H9 (cell line): ENCODE measurements at regions not wholly inside any gene's neighbourhood (a gene's known extent, or its start where the extent isn't known, plus 50 kb on each side); places are given as distances from the start of the nearest gene placed in this dataset.

Experiments
- DNase-seq: peaks from one replicate; pipeline ENCODE4 v3.0.0-alpha.2; 2017
- H2AFZ ChIP-seq: one replicate; pipeline ENCODE4 v1.6.1; 2013; ENCODE audit warnings: mild to moderate bottlenecking, low read length, control low read depth, moderate library complexity
- H2AK5ac ChIP-seq: 2 replicates; pipeline ENCODE4 v1.6.1; 2013; ENCODE audit warnings: low read length, control low read depth, mixed read lengths; ENCODE audit not compliant: insufficient read length
- H2BK120ac ChIP-seq: one replicate; pipeline ENCODE4 v1.6.1; 2013; ENCODE audit warnings: low read depth, mild to moderate bottlenecking, low read length, control low read depth, inconsistent platforms; ENCODE audit not compliant: poor library complexity, severe bottlenecking
- H2BK12ac ChIP-seq: 2 replicates; pipeline ENCODE4 v1.6.1; 2013; ENCODE audit warnings: low read length, control low read depth, mixed read lengths, low read depth; ENCODE audit not compliant: insufficient read length
- H2BK15ac ChIP-seq: 2 replicates; pipeline ENCODE4 v1.6.1; 2013; ENCODE audit warnings: low read depth, low read length, control low read depth
- H2BK20ac ChIP-seq: one replicate; pipeline ENCODE4 v1.6.1; 2013; ENCODE audit warnings: low read depth, mild to moderate bottlenecking, low read length, control low read depth, inconsistent platforms; ENCODE audit not compliant: poor library complexity, severe bottlenecking
- H2BK5ac ChIP-seq: 2 replicates; pipeline ENCODE4 v1.6.1; 2013; ENCODE audit warnings: low read length, control low read depth, mixed read lengths; ENCODE audit not compliant: insufficient read length
- H3K14ac ChIP-seq: 2 replicates; pipeline ENCODE4 v1.6.1; 2013; ENCODE audit warnings: low read length, control low read depth; ENCODE audit not compliant: insufficient read depth
- H3K18ac ChIP-seq: 2 replicates; pipeline ENCODE4 v1.6.1; 2013; ENCODE audit warnings: low read depth, mild to moderate bottlenecking, mixed read lengths, low read length, control low read depth; ENCODE audit not compliant: insufficient read length
- H3K23ac ChIP-seq: 2 replicates; pipeline ENCODE4 v1.6.1; 2013; ENCODE audit warnings: low read length, control low read depth, mixed read lengths, low read depth; ENCODE audit not compliant: insufficient read length
- H3K23me2 ChIP-seq: 2 replicates; pipeline ENCODE4 v1.6.1; 2013; ENCODE audit warnings: low read depth, mild to moderate bottlenecking, mixed read lengths, low read length, control low read depth; ENCODE audit not compliant: insufficient read length, poor library complexity, severe bottlenecking
- H3K27ac ChIP-seq: 2 replicates; pipeline ENCODE4 v1.5.1; 2013; ENCODE audit warnings: low read length, control low read depth, mixed read lengths, low read depth; ENCODE audit not compliant: insufficient read length
- H3K27me3 ChIP-seq: 2 replicates; pipeline ENCODE4 v1.6.1; 2013; ENCODE audit warnings: low read length, control low read depth, inconsistent platforms; ENCODE audit not compliant: insufficient read depth
- H3K4ac ChIP-seq: 2 replicates; pipeline ENCODE4 v1.6.1; 2013; ENCODE audit warnings: low read depth, mild to moderate bottlenecking, control low read depth, inconsistent platforms, low read length, moderate library complexity
- H3K4me1 ChIP-seq: 2 replicates; pipeline ENCODE4 v1.6.1; 2013; ENCODE audit warnings: low read length, control low read depth, inconsistent platforms; ENCODE audit not compliant: insufficient read depth
- H3K4me2 ChIP-seq: 2 replicates; pipeline ENCODE4 v1.6.1; 2013; ENCODE audit warnings: low read length, control low read depth, mixed read lengths; ENCODE audit not compliant: insufficient read length, insufficient read depth
- H3K56ac ChIP-seq: 2 replicates; pipeline ENCODE4 v1.6.1; 2013; ENCODE audit warnings: low read depth, mild to moderate bottlenecking, mixed read lengths, low read length, control low read depth; ENCODE audit not compliant: insufficient read length
- H3K79me1 ChIP-seq: 2 replicates; pipeline ENCODE4 v1.6.1; 2013; ENCODE audit warnings: low read depth, mild to moderate bottlenecking, moderate library complexity, low read length, control low read depth, inconsistent platforms; ENCODE audit not compliant: insufficient read depth, poor library complexity, severe bottlenecking
- H3K79me2 ChIP-seq: 2 replicates; pipeline ENCODE4 v1.6.1; 2013; ENCODE audit warnings: low read length, control low read depth, inconsistent platforms; ENCODE audit not compliant: insufficient read depth
- H3K9ac ChIP-seq: 2 replicates; pipeline ENCODE4 v1.6.1; 2013; ENCODE audit warnings: low read length, control low read depth, mixed read lengths; ENCODE audit not compliant: insufficient read length; ENCODE audit errors: extremely low read depth
- H3K9me3 ChIP-seq: one replicate; pipeline ENCODE4 v1.6.1; 2013; ENCODE audit warnings: low read depth, low read length, inconsistent platforms; ENCODE audit not compliant: control insufficient read depth
- H3T11ph ChIP-seq: one replicate; pipeline ENCODE4 v1.6.1; 2013; ENCODE audit warnings: mild to moderate bottlenecking, low read length, control low read depth, inconsistent platforms
- H4K20me1 ChIP-seq: one replicate; pipeline ENCODE4 v1.6.1; 2013; ENCODE audit not compliant: control insufficient read depth, insufficient read length, insufficient read depth
- H4K5ac ChIP-seq: 2 replicates; pipeline ENCODE4 v1.6.1; 2013; ENCODE audit warnings: low read depth, mild to moderate bottlenecking, mixed read lengths, low read length, control low read depth; ENCODE audit not compliant: insufficient read length
- H4K8ac ChIP-seq: replicated peaks from 2 replicates; pipeline ENCODE4 v1.6.1; 2013; ENCODE audit warnings: low read length, control low read depth, mixed read lengths, low read depth; ENCODE audit not compliant: insufficient read length
- H4K91ac ChIP-seq: 2 replicates; pipeline ENCODE4 v1.6.1; 2013; ENCODE audit warnings: low read depth, mild to moderate bottlenecking, moderate library complexity, mixed read lengths, low read length, control low read depth; ENCODE audit not compliant: insufficient read length
- H3K27ac Mint-ChIP-seq, 3 experiments: 2 replicates in 2 of 3; 3 replicates in 1 of 3; pipeline ENCODE4 v1.8.0; 2020 to 2021; ENCODE audit warnings: mixed read lengths in 3 of 3, mild to moderate bottlenecking in 1 of 3, moderate library complexity in 1 of 3
- H3K27me3 Mint-ChIP-seq: 2 replicates; pipeline ENCODE4 v1.8.0; 2021; ENCODE audit warnings: low read depth, mild to moderate bottlenecking, moderate library complexity, mixed read lengths
- H3K36me3 Mint-ChIP-seq, 3 experiments: 2 replicates in 2 of 3; 3 replicates in 1 of 3; pipeline ENCODE4 v1.8.0; 2020 to 2021; ENCODE audit warnings: low read depth in 3 of 3, mixed read lengths in 3 of 3; ENCODE audit not compliant: insufficient read depth in 1 of 3
- H3K4me1 Mint-ChIP-seq, 2 experiments: 2 replicates each; pipeline ENCODE4 v1.8.0; 2020; ENCODE audit warnings: mixed read lengths in 2 of 2
- H3K4me3 Mint-ChIP-seq, 2 experiments: 2 replicates in 1 of 2; 3 replicates in 1 of 2; pipeline ENCODE4 v1.8.0; 2020 to 2021; ENCODE audit warnings: mild to moderate bottlenecking in 2 of 2, mixed read lengths in 2 of 2, moderate library complexity in 1 of 2
- H3K9me3 Mint-ChIP-seq, 2 experiments: 2 replicates in 1 of 2; 3 replicates in 1 of 2; pipeline ENCODE4 v1.8.0; 2020; ENCODE audit warnings: mild to moderate bottlenecking in 2 of 2, mixed read lengths in 2 of 2, moderate library complexity in 1 of 2
- WGBS: extraction: QIAGEN DNeasy Blood & Tissue Kit; methylation state at CpG from one replicate; pipeline ENCODE4 v1.1.7; 2013; ENCODE audit warnings: missing lambda C conversion rate, low lambda C conversion rate, mixed read lengths; ENCODE audit not compliant: insufficient read length; ENCODE audit errors: extremely low coverage; 5-methylcytosine and 5-hydroxymethylcytosine counted together
- TF ChIP-seq, protein P1 (sequence below): fragments of 200-600 bp; sonication (generic); conservative IDR thresholded peaks from 3 replicates; pipeline ENCODE4 v1.8.0; 2021; ENCODE audit warnings: antibody characterized with exemption, mild to moderate bottlenecking

DNA sequence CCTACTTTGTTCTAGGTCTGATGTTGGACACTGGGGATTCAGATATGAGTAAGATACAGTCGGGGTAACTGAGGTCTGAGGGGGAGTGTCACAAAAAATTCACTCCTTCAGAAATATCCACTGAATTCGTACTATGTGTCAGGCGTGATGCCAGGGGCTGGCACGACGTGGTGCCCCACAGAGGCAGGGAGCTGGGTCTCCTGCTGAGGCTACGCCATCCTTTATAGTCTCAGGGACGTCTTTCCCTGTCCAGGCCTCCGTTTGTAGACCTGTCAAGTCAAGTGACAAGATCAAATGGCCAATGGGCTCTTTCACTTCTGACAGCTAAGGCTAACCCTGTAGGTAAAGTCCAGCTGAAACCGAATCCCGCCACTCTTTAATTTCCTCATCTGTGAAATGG lies 118.8 kb upstream of the SMIM23 start:
- Histone ChIP-seq H4K20me1 (no peaks in the 10 kb centered on the region), H3K4me2 (no peak overlapping the region), H2BK120ac (no peak overlapping the region), H2AK5ac (no peak overlapping the region), H3K27ac (no peak overlapping the region), H3K79me2 (no peaks in the 10 kb centered on the region), H3K9me3 (no peaks in the 10 kb centered on the region), H3K23ac (no peak overlapping the region), H3K9ac (no peak overlapping the region), H3K4me1 (no peaks in the 10 kb centered on the region), H4K91ac (no peak overlapping the region), H2AFZ (no peak overlapping the region), H2BK12ac (no peak overlapping the region), H3K14ac (no peak overlapping the region), H4K8ac (no peak overlapping the region), H2BK5ac (no peak overlapping the region), H3K79me1 (no peaks in the 10 kb centered on the region), H2BK15ac (no peak overlapping the region), H3K18ac (no peak overlapping the region), H3K56ac (no peak overlapping the region), H4K5ac (no peak overlapping the region), H3K27me3 (no peaks in the 10 kb centered on the region), H3T11ph (no peak overlapping the region), H3K4ac (no peak overlapping the region), H2BK20ac (no peak overlapping the region), H3K23me2 (no peaks in the 10 kb centered on the region)
- Mint-ChIP-seq H3K27me3 (peaks cover 6% of the 10 kb centered on the region; the same call in 1 of the 2 replicates), H3K9me3 (no peaks in the 10 kb centered on the region), H3K36me3 (no peaks in the 10 kb centered on the region), H3K27ac (no peak overlapping the region), H3K4me1 (peaks cover 15 to 18% of the 10 kb centered on the region in 2 experiments), H3K4me3 (no peak overlapping the region)
- no CpG with 5 or more reads among the region's 10 CpGs for WGBS
- no peak for DNase-seq
- TF ChIP-seq, protein P1, sequence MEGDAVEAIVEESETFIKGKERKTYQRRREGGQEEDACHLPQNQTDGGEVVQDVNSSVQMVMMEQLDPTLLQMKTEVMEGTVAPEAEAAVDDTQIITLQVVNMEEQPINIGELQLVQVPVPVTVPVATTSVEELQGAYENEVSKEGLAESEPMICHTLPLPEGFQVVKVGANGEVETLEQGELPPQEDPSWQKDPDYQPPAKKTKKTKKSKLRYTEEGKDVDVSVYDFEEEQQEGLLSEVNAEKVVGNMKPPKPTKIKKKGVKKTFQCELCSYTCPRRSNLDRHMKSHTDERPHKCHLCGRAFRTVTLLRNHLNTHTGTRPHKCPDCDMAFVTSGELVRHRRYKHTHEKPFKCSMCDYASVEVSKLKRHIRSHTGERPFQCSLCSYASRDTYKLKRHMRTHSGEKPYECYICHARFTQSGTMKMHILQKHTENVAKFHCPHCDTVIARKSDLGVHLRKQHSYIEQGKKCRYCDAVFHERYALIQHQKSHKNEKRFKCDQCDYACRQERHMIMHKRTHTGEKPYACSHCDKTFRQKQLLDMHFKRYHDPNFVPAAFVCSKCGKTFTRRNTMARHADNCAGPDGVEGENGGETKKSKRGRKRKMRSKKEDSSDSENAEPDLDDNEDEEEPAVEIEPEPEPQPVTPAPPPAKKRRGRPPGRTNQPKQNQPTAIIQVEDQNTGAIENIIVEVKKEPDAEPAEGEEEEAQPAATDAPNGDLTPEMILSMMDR, result no peak
